ENCODE measurements at regions not wholly inside any gene's neighbourhood (a gene's known extent, or its start where the extent isn't known, plus 50 kb on each side); places are given as distances from the start of the nearest gene placed in this dataset.

- Histone ChIP-seq H3K27ac (ENCODE audit: insufficient read depth in 1 of 2, low read depth in 1 of 2, low read length in 2 of 2, poor library complexity in 1 of 2, severe bottlenecking in 2 of 2) (no peak overlapping the region), H3K4me3 (ENCODE audit: control insufficient read depth in 1 of 7, extremely low read depth in 1 of 7, insufficient read depth in 4 of 7, low read depth in 2 of 7, low read length in 6 of 7) (no peak overlapping the region), H3K36me3 (ENCODE audit: control insufficient read depth in 4 of 4, insufficient read depth in 4 of 4, low read length in 3 of 4) (no peaks in the 10 kb centered on the region), H3K27me3 (replicated peaks in 2 of 5; ENCODE audit: control insufficient read depth in 4 of 5, insufficient read depth in 5 of 5, low read length in 4 of 5) (no peaks in the 10 kb centered on the region), H3K9me3 (ENCODE audit: control extremely low read depth in 1 of 5, control insufficient read depth in 4 of 5, insufficient read depth in 2 of 5, low read depth in 1 of 5, low read length in 4 of 5) (no peaks in the 10 kb centered on the region), H3K4me1 (ENCODE audit: control extremely low read depth in 1 of 4, control insufficient read depth in 4 of 4, insufficient read depth in 4 of 4, low read length in 3 of 4) (peaks cover 10 to 27% (median 20%) of the 10 kb centered on the region in 4 experiments)
- POLR2A ChIA-PET: no interaction called here
- DNase-seq: peak in 2 of 3 donors; percentile 34 to 45
- CTCF ChIA-PET: interaction anchor here (1.2 to 1.5 kb wide), 2 partner anchors 11 to 526 kb away, joined by 3 to 4 read pairs; no protein-coding TSS in a partner anchor
- 25% methylated on average over 6 of the region's 9 CpGs for WGBS (ENCODE audit: insufficient coverage)
These were observed 220.5 kb upstream of the SSTR4 start for GRCh38 chr20:22814471-22815205.

DNA sequence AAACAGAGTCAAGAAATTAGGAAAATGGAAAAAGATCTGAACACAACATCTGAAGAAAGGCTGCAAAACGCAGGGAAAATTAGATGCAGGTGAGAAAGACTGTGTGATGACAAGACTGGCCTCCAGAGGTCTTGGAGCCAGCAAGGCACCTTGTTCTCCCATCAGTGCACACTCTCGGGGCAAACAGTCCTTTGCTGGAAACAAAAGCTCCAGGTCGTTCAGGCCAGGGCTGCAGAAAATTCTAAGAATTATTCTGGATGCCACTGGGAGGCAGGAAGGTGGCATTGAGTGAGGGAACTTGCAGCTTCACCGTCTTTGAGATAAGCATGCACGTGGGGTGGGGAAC is 219.9 kb upstream of the SSTR4 start:
- H3K4me3 ChIP-seq (ENCODE audit: control insufficient read depth in 1 of 7, extremely low read depth in 1 of 7, insufficient read depth in 4 of 7, low read depth in 2 of 7, low read length in 6 of 7): no peak overlapping the region
- H3K36me3 ChIP-seq (ENCODE audit: control insufficient read depth in 4 of 4, insufficient read depth in 4 of 4, low read length in 3 of 4): no peaks in the 10 kb centered on the region
- 74% methylated on average over 5 of the region's 5 CpGs for WGBS (ENCODE audit: insufficient coverage)
- POLR2A ChIA-PET: no interaction called here
- no peak overlapping the region for H3K27ac ChIP-seq (ENCODE audit: insufficient read depth in 1 of 2, low read depth in 1 of 2, low read length in 2 of 2, poor library complexity in 1 of 2, severe bottlenecking in 2 of 2)
- no peaks in the 10 kb centered on the region for H3K9me3 ChIP-seq (ENCODE audit: control extremely low read depth in 1 of 5, control insufficient read depth in 4 of 5, insufficient read depth in 2 of 5, low read depth in 1 of 5, low read length in 4 of 5)
- CTCF ChIA-PET: interaction anchor here (1.5 kb wide), 1 partner anchor 525 kb away, joined by 3 read pairs; no protein-coding TSS in a partner anchor
- H3K27me3 ChIP-seq (replicated peaks in 2 of 5; ENCODE audit: control insufficient read depth in 4 of 5, insufficient read depth in 5 of 5, low read length in 4 of 5): no peaks in the 10 kb centered on the region
- DNase-seq: no peak
- peaks cover 10 to 27% (median 20%) of the 10 kb centered on the region in 4 experiments for H3K4me1 ChIP-seq (ENCODE audit: control extremely low read depth in 1 of 4, control insufficient read depth in 4 of 4, insufficient read depth in 4 of 4, low read length in 3 of 4)

GRCh38 chr20:22815603-22816315 is 219.4 kb upstream of the SSTR4 start:
- WGBS (ENCODE audit: insufficient coverage): 26% methylated on average over 7 of the region's 9 CpGs
- Histone ChIP-seq H3K27ac (ENCODE audit: insufficient read depth in 1 of 2, low read depth in 1 of 2, low read length in 2 of 2, poor library complexity in 1 of 2, severe bottlenecking in 2 of 2) (no peak overlapping the region), H3K9me3 (ENCODE audit: control extremely low read depth in 1 of 5, control insufficient read depth in 4 of 5, insufficient read depth in 2 of 5, low read depth in 1 of 5, low read length in 4 of 5) (no peaks in the 10 kb centered on the region), H3K4me1 (ENCODE audit: control extremely low read depth in 1 of 4, control insufficient read depth in 4 of 4, insufficient read depth in 4 of 4, low read length in 3 of 4) (peaks cover 10 to 27% (median 20%) of the 10 kb centered on the region in 4 experiments), H3K36me3 (ENCODE audit: control insufficient read depth in 4 of 4, insufficient read depth in 4 of 4, low read length in 3 of 4) (no peaks in the 10 kb centered on the region), H3K27me3 (replicated peaks in 2 of 5; ENCODE audit: control insufficient read depth in 4 of 5, insufficient read depth in 5 of 5, low read length in 4 of 5) (no peaks in the 10 kb centered on the region), H3K4me3 (ENCODE audit: control insufficient read depth in 1 of 7, extremely low read depth in 1 of 7, insufficient read depth in 4 of 7, low read depth in 2 of 7, low read length in 6 of 7) (peak overlapping the region in 2 of 7 experiments; percentile 21 to 38)
- DNase-seq: peak in 2 of 3 donors; percentile 34 to 40
- CTCF ChIA-PET: interaction anchor here (1.5 kb wide), 1 partner anchor 525 kb away, joined by 3 read pairs; no protein-coding TSS in a partner anchor
- POLR2A ChIA-PET: no interaction called here

- Histone ChIP-seq H3K9me3 (ENCODE audit: control extremely low read depth in 1 of 5, control insufficient read depth in 4 of 5, insufficient read depth in 2 of 5, low read depth in 1 of 5, low read length in 4 of 5) (no peaks in the 10 kb centered on the region), H3K4me3 (ENCODE audit: control insufficient read depth in 1 of 7, extremely low read depth in 1 of 7, insufficient read depth in 4 of 7, low read depth in 2 of 7, low read length in 6 of 7) (no peak overlapping the region), H3K4me1 (ENCODE audit: control extremely low read depth in 1 of 4, control insufficient read depth in 4 of 4, insufficient read depth in 4 of 4, low read length in 3 of 4) (peaks cover 10 to 27% (median 22%) of the 10 kb centered on the region in 4 experiments), H3K27me3 (replicated peaks in 2 of 5; ENCODE audit: control insufficient read depth in 4 of 5, insufficient read depth in 5 of 5, low read length in 4 of 5) (no peaks in the 10 kb centered on the region), H3K36me3 (ENCODE audit: control insufficient read depth in 4 of 4, insufficient read depth in 4 of 4, low read length in 3 of 4) (no peaks in the 10 kb centered on the region), H3K27ac (ENCODE audit: insufficient read depth in 1 of 2, low read depth in 1 of 2, low read length in 2 of 2, poor library complexity in 1 of 2, severe bottlenecking in 2 of 2) (no peak overlapping the region)
- ChIA-PET POLR2A (no interaction called here), CTCF (interaction anchor here (0.5 kb wide), 1 partner anchor 17 kb away, joined by 3 read pairs; no protein-coding TSS in a partner anchor)
- DNase-seq: no peak
- 100% methylated on average over 1 of the region's 4 CpGs for WGBS (ENCODE audit: insufficient coverage)
These were observed 216.5 kb upstream of the SSTR4 start for GRCh38 chr20:22818636-22819035.

DNA sequence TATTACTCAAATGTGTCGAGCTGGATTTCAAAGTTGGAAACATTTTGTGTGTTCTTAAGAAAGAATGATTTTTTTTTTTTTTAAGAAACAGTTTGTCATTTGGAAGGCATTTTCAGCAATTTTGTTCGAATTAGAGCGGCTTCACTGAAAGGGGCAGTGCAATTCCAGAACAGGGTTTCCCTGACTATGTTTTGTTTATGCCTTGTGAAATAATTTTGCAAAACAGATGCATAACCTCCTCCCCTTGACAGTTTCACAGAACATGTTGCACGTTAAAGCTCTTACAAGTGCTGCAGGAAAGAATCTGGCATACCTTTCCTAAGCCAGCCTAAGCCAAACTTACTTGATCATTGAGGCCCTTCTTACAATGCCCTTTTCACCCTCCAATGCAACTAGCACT is 216.0 kb upstream of the SSTR4 start:
- H3K9me3 ChIP-seq (ENCODE audit: control extremely low read depth in 1 of 5, control insufficient read depth in 4 of 5, insufficient read depth in 2 of 5, low read depth in 1 of 5, low read length in 4 of 5): no peaks in the 10 kb centered on the region
- WGBS (ENCODE audit: insufficient coverage): 90% methylated on average over 2 of the region's 4 CpGs
- peaks cover 10 to 22% (median 19%) of the 10 kb centered on the region in 4 experiments for H3K4me1 ChIP-seq (ENCODE audit: control extremely low read depth in 1 of 4, control insufficient read depth in 4 of 4, insufficient read depth in 4 of 4, low read length in 3 of 4)
- CTCF ChIA-PET: interaction anchor here (0.5 kb wide), 1 partner anchor 17 kb away, joined by 3 read pairs; no protein-coding TSS in a partner anchor
- H3K4me3 ChIP-seq (ENCODE audit: control insufficient read depth in 1 of 7, extremely low read depth in 1 of 7, insufficient read depth in 4 of 7, low read depth in 2 of 7, low read length in 6 of 7): no peak overlapping the region
- no peaks in the 10 kb centered on the region for H3K36me3 ChIP-seq (ENCODE audit: control insufficient read depth in 4 of 4, insufficient read depth in 4 of 4, low read length in 3 of 4)
- DNase-seq: no peak
- no peaks in the 10 kb centered on the region for H3K27me3 ChIP-seq (replicated peaks in 2 of 5; ENCODE audit: control insufficient read depth in 4 of 5, insufficient read depth in 5 of 5, low read length in 4 of 5)
- POLR2A ChIA-PET: no interaction called here
- no peak overlapping the region for H3K27ac ChIP-seq (ENCODE audit: insufficient read depth in 1 of 2, low read depth in 1 of 2, low read length in 2 of 2, poor library complexity in 1 of 2, severe bottlenecking in 2 of 2)

DNA sequence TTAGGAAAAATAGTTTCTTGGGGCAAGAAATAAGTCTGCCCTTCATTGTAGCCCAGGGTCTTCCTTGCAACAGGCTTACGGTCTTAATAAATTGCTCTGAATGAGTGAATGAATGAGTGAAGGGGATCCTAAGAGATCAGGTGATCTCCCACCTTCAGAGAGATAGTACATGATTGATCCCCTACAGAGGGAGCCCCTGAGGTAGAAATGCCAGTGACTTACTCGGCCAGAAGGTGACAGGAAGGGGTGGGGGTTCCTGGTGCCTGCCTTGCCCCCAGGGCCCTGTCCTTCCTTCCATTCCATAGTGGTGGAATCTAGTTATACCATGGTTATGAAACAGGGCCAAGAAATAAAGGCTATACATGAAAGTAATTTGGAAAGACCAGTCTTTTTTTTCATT is 215.3 kb upstream of the SSTR4 start:
- Histone ChIP-seq H3K9me3 (ENCODE audit: control extremely low read depth in 1 of 5, control insufficient read depth in 4 of 5, insufficient read depth in 2 of 5, low read depth in 1 of 5, low read length in 4 of 5) (no peaks in the 10 kb centered on the region), H3K4me3 (ENCODE audit: control insufficient read depth in 1 of 7, extremely low read depth in 1 of 7, insufficient read depth in 4 of 7, low read depth in 2 of 7, low read length in 6 of 7) (no peak overlapping the region), H3K27me3 (replicated peaks in 2 of 5; ENCODE audit: control insufficient read depth in 4 of 5, insufficient read depth in 5 of 5, low read length in 4 of 5) (no peaks in the 10 kb centered on the region), H3K27ac (ENCODE audit: insufficient read depth in 1 of 2, low read depth in 1 of 2, low read length in 2 of 2, poor library complexity in 1 of 2, severe bottlenecking in 2 of 2) (no peak overlapping the region), H3K4me1 (ENCODE audit: control extremely low read depth in 1 of 4, control insufficient read depth in 4 of 4, insufficient read depth in 4 of 4, low read length in 3 of 4) (peaks cover 6 to 16% (median 13%) of the 10 kb centered on the region in 4 experiments), H3K36me3 (ENCODE audit: control insufficient read depth in 4 of 4, insufficient read depth in 4 of 4, low read length in 3 of 4) (no peaks in the 10 kb centered on the region)
- WGBS (ENCODE audit: insufficient coverage): 0% methylated on average over 1 of the region's 2 CpGs
- POLR2A ChIA-PET: no interaction called here
- DNase-seq: no peak
- CTCF ChIA-PET: interaction anchor here (1.0 kb wide), 1 partner anchor 9 kb away, joined by 3 read pairs; no protein-coding TSS in a partner anchor

Measured in common myeloid progenitor, CD34-positive (primary cell).